ENCODE measurements at regions not wholly inside any gene's neighbourhood (a gene's known extent, or its start where the extent isn't known, plus 50 kb on each side); places are given as distances from the start of the nearest gene placed in this dataset.

DNA sequence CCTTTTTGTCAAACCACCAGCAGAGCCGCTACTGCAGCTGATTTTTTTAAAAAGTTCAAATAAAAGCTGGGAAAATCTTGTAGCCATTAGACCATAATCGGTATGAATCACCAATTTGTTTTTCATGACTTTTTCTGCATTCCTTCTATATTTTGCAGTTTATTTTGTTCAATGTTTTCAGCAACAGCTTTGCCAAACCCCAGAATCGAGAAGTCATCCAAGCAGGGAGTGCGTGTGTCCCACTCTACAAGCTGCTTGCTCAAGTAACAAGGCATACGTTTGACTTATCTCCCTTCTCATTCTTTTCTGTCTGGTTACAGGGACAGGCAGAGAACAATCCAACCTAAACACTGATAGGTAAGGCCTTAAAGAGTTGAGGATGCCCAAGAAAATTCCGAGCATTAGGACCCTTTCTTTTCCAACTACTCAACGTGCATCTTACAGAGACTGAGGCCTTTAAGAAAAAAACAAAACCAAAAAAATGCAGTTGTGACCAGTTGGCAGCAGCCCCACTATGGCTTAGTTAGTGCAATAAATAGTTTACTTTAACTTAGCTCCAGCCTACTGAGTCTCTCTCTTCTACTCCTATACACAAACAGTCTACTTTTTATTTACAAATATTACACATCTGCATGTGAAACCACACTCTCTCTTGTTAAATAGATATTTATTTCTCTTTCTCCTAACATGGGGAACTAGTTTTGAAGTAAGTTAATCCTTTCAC, 134.7 kb upstream of the SLIT3 start:
- no peak for ATAC-seq
- Mint-ChIP-seq H3K27me3 (ENCODE audit: low read depth) (no peaks in the 10 kb centered on the region), H3K4me3 (no peak overlapping the region), H3K4me1 (no peaks in the 10 kb centered on the region), H3K9me3 (no peaks in the 10 kb centered on the region), H3K27ac (no peak overlapping the region), H3K36me3 (no peaks in the 10 kb centered on the region)
- TF ChIP-seq KAT7 (CRISPR knock-in tag; IDR thresholded peaks at IDR 0.05; ENCODE audit: borderline replicate concordance) (no peak), SOX15 (CRISPR knock-in tag; IDR thresholded peaks at IDR 0.05) (no peak), CREB1 (CRISPR knock-in tag; IDR thresholded peaks at IDR 0.05) (no peak), GABPB1 (CRISPR knock-in tag; IDR thresholded peaks at IDR 0.05) (no peak), NFYB (CRISPR knock-in tag; conservative IDR thresholded peaks at IDR 0.05; ENCODE audit: low read depth) (no peak), SP1 (CRISPR knock-in tag; conservative IDR thresholded peaks at IDR 0.05) (no peak), ZNF121 (CRISPR knock-in tag; IDR thresholded peaks at IDR 0.05) (no peak), IRF2 (CRISPR knock-in tag; IDR thresholded peaks at IDR 0.05; ENCODE audit: borderline replicate concordance, low read depth) (no peak), MYBL2 (CRISPR knock-in tag; IDR thresholded peaks at IDR 0.05) (no peak), TEAD1 (CRISPR knock-in tag; IDR thresholded peaks at IDR 0.05) (no peak), RORB (CRISPR knock-in tag; IDR thresholded peaks at IDR 0.05) (no peak)
- TF ChIP-seq, protein P1, sequence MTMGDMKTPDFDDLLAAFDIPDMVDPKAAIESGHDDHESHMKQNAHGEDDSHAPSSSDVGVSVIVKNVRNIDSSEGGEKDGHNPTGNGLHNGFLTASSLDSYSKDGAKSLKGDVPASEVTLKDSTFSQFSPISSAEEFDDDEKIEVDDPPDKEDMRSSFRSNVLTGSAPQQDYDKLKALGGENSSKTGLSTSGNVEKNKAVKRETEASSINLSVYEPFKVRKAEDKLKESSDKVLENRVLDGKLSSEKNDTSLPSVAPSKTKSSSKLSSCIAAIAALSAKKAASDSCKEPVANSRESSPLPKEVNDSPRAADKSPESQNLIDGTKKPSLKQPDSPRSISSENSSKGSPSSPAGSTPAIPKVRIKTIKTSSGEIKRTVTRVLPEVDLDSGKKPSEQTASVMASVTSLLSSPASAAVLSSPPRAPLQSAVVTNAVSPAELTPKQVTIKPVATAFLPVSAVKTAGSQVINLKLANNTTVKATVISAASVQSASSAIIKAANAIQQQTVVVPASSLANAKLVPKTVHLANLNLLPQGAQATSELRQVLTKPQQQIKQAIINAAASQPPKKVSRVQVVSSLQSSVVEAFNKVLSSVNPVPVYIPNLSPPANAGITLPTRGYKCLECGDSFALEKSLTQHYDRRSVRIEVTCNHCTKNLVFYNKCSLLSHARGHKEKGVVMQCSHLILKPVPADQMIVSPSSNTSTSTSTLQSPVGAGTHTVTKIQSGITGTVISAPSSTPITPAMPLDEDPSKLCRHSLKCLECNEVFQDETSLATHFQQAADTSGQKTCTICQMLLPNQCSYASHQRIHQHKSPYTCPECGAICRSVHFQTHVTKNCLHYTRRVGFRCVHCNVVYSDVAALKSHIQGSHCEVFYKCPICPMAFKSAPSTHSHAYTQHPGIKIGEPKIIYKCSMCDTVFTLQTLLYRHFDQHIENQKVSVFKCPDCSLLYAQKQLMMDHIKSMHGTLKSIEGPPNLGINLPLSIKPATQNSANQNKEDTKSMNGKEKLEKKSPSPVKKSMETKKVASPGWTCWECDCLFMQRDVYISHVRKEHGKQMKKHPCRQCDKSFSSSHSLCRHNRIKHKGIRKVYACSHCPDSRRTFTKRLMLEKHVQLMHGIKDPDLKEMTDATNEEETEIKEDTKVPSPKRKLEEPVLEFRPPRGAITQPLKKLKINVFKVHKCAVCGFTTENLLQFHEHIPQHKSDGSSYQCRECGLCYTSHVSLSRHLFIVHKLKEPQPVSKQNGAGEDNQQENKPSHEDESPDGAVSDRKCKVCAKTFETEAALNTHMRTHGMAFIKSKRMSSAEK (CRISPR knock-in tag; IDR thresholded peaks at IDR 0.05; ENCODE audit: borderline replicate concordance) = no peak
- TF ChIP-seq, protein P2, sequence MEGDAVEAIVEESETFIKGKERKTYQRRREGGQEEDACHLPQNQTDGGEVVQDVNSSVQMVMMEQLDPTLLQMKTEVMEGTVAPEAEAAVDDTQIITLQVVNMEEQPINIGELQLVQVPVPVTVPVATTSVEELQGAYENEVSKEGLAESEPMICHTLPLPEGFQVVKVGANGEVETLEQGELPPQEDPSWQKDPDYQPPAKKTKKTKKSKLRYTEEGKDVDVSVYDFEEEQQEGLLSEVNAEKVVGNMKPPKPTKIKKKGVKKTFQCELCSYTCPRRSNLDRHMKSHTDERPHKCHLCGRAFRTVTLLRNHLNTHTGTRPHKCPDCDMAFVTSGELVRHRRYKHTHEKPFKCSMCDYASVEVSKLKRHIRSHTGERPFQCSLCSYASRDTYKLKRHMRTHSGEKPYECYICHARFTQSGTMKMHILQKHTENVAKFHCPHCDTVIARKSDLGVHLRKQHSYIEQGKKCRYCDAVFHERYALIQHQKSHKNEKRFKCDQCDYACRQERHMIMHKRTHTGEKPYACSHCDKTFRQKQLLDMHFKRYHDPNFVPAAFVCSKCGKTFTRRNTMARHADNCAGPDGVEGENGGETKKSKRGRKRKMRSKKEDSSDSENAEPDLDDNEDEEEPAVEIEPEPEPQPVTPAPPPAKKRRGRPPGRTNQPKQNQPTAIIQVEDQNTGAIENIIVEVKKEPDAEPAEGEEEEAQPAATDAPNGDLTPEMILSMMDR (IDR thresholded peaks at IDR 0.05) = no peak
- TF ChIP-seq, protein P3, sequence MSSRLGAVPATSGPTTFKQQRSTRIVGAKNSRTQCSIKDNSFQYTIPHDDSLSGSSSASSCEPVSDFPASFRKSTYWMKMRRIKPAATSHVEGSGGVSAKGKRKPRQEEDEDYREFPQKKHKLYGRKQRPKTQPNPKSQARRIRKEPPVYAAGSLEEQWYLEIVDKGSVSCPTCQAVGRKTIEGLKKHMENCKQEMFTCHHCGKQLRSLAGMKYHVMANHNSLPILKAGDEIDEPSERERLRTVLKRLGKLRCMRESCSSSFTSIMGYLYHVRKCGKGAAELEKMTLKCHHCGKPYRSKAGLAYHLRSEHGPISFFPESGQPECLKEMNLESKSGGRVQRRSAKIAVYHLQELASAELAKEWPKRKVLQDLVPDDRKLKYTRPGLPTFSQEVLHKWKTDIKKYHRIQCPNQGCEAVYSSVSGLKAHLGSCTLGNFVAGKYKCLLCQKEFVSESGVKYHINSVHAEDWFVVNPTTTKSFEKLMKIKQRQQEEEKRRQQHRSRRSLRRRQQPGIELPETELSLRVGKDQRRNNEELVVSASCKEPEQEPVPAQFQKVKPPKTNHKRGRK (CRISPR knock-in tag; IDR thresholded peaks at IDR 0.05; ENCODE audit: borderline replicate concordance) = no peak
- POLR2A ChIA-PET = no interaction called here
- DNase-seq (ENCODE audit: low spot score) = no peak
- CTCF ChIA-PET = no interaction called here

DNA sequence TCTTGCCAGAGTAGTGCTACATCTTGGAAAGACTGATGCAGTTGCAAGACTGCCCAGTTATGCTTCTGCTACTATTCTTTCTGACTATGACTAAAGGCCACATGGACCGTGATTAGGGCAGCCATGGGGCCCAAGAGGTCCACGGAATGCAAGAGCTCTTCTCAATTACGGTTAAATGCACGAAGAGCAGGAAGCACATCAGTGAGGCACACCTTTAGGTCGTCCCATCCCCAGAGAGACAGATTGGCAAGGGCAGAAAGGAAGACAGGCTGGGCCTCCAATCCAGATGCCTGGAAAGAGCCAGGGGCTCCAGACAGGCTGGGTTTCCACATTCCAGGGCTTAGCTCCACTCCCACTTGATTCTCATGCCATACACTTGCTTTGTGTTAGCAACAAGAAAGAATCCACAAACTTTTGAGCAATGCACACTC, 132.3 kb upstream of the SLIT3 start:
- Mint-ChIP-seq H3K36me3 (no peaks in the 10 kb centered on the region), H3K4me3 (no peak overlapping the region), H3K4me1 (no peaks in the 10 kb centered on the region), H3K27ac (no peak overlapping the region), H3K9me3 (no peaks in the 10 kb centered on the region), H3K27me3 (ENCODE audit: low read depth) (no peaks in the 10 kb centered on the region)
- ChIA-PET CTCF (no interaction called here), POLR2A (no interaction called here)
- DNase-seq (ENCODE audit: low spot score) = no peak
- ATAC-seq = no peak
- TF ChIP-seq ESRRA (CRISPR knock-in tag; IDR thresholded peaks at IDR 0.05; ENCODE audit: borderline replicate concordance) (no peak), PRRX2 (CRISPR knock-in tag; IDR thresholded peaks at IDR 0.05) (no peak), NR1H2 (CRISPR knock-in tag; IDR thresholded peaks at IDR 0.05) (no peak), OVOL2 (CRISPR knock-in tag; IDR thresholded peaks at IDR 0.05; ENCODE audit: borderline replicate concordance) (no peak), RORB (CRISPR knock-in tag; IDR thresholded peaks at IDR 0.05) (no peak), SMAD4 (CRISPR knock-in tag; IDR thresholded peaks at IDR 0.05) (no peak), TEAD4 (CRISPR knock-in tag; IDR thresholded peaks at IDR 0.05) (no peak), CBFB (CRISPR knock-in tag; IDR thresholded peaks at IDR 0.05; ENCODE audit: low read depth) (no peak), FOXJ3 (CRISPR knock-in tag; IDR thresholded peaks at IDR 0.05; ENCODE audit: borderline replicate concordance) (no peak), ELF4 (CRISPR knock-in tag; IDR thresholded peaks at IDR 0.05; ENCODE audit: low read depth) (no peak), MYBL2 (CRISPR knock-in tag; IDR thresholded peaks at IDR 0.05) (no peak), NR2C2 (CRISPR knock-in tag; IDR thresholded peaks at IDR 0.05) (no peak), EMX1 (CRISPR knock-in tag; IDR thresholded peaks at IDR 0.05) (no peak), NFYB (CRISPR knock-in tag; conservative IDR thresholded peaks at IDR 0.05; ENCODE audit: low read depth) (no peak)
- TF ChIP-seq, protein P4, sequence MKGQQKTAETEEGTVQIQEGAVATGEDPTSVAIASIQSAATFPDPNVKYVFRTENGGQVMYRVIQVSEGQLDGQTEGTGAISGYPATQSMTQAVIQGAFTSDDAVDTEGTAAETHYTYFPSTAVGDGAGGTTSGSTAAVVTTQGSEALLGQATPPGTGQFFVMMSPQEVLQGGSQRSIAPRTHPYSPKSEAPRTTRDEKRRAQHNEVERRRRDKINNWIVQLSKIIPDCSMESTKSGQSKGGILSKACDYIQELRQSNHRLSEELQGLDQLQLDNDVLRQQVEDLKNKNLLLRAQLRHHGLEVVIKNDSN (CRISPR knock-in tag; IDR thresholded peaks at IDR 0.05) = no peak
- TF ChIP-seq, protein P5, sequence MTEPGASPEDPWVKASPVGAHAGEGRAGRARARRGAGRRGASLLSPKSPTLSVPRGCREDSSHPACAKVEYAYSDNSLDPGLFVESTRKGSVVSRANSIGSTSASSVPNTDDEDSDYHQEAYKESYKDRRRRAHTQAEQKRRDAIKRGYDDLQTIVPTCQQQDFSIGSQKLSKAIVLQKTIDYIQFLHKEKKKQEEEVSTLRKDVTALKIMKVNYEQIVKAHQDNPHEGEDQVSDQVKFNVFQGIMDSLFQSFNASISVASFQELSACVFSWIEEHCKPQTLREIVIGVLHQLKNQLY (CRISPR knock-in tag; IDR thresholded peaks at IDR 0.05) = no peak
- TF ChIP-seq, protein P6, sequence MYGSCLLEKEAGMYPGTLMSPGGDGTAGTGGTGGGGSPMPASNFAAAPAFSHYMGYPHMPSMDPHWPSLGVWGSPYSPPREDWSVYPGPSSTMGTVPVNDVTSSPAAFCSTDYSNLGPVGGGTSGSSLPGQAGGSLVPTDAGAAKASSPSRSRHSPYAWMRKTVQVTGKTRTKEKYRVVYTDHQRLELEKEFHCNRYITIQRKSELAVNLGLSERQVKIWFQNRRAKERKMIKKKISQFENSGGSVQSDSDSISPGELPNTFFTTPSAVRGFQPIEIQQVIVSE (CRISPR knock-in tag; IDR thresholded peaks at IDR 0.05; ENCODE audit: borderline replicate concordance) = no peak

Measured in WTC11 (cell line).